ENCODE measurements at regions not wholly inside any gene's neighbourhood (a gene's known extent, or its start where the extent isn't known, plus 50 kb on each side); places are given as distances from the start of the nearest gene placed in this dataset.

- no peak overlapping the region for H3K27ac ChIP-seq
- no peak for TF ChIP-seq CTCF (IDR thresholded peaks at IDR 0.05)
- TF ChIP-seq ZFX (IDR thresholded peaks at IDR 0.05; ENCODE audit: borderline replicate concordance): no peak
Measured at GRCh38 chr13:47764817-47765216, 236.3 kb downstream of the SUCLA2 start.

GRCh38 chr13:47757466-47758080, 243.5 kb downstream of the SUCLA2 start:
- no peak overlapping the region for H3K27ac ChIP-seq
- TF ChIP-seq ZFX (IDR thresholded peaks at IDR 0.05; ENCODE audit: borderline replicate concordance) (no peak), CTCF (IDR thresholded peaks at IDR 0.05) (no peak)

- TF ChIP-seq CTCF (IDR thresholded peaks at IDR 0.05): no peak
- TF ChIP-seq ZFX (IDR thresholded peaks at IDR 0.05; ENCODE audit: borderline replicate concordance): no peak
Measured at GRCh38 chr13:47747901-47748300, 253.2 kb downstream of the SUCLA2 start.

GRCh38 chr13:47726394-47726793, 274.7 kb downstream of the SUCLA2 start:
- TF ChIP-seq CTCF (IDR thresholded peaks at IDR 0.05): no peak
- no peak for TF ChIP-seq ZFX (IDR thresholded peaks at IDR 0.05; ENCODE audit: borderline replicate concordance)
- H3K27ac ChIP-seq: no peak overlapping the region

More at GRCh38 chr13:47747901-47748300, 253.2 kb downstream of the SUCLA2 start:
- no peak overlapping the region for H3K27ac ChIP-seq

- no peak for TF ChIP-seq ZFX (IDR thresholded peaks at IDR 0.05; ENCODE audit: borderline replicate concordance)
- no peak for TF ChIP-seq CTCF (IDR thresholded peaks at IDR 0.05)
- no peak overlapping the region for H3K27ac ChIP-seq
Measured at GRCh38 chr13:47723898-47724297, 277.2 kb downstream of the SUCLA2 start.

- no peak for TF ChIP-seq ZFX (IDR thresholded peaks at IDR 0.05; ENCODE audit: borderline replicate concordance)
- TF ChIP-seq CTCF (IDR thresholded peaks at IDR 0.05): no peak
- H3K27ac ChIP-seq: no peak overlapping the region
Measured at GRCh38 chr13:47719164-47719563, 281.9 kb downstream of the SUCLA2 start.

GRCh38 chr13:47718556-47718955, 282.5 kb downstream of the SUCLA2 start:
- TF ChIP-seq CTCF (IDR thresholded peaks at IDR 0.05): no peak
- no peak for TF ChIP-seq ZFX (IDR thresholded peaks at IDR 0.05; ENCODE audit: borderline replicate concordance)
- no peak overlapping the region for H3K27ac ChIP-seq

Data from 22Rv1 (cell line).